ENCODE measurements at regions not wholly inside any gene's neighbourhood (a gene's known extent, or its start where the extent isn't known, plus 50 kb on each side); places are given as distances from the start of the nearest gene placed in this dataset.

DNA sequence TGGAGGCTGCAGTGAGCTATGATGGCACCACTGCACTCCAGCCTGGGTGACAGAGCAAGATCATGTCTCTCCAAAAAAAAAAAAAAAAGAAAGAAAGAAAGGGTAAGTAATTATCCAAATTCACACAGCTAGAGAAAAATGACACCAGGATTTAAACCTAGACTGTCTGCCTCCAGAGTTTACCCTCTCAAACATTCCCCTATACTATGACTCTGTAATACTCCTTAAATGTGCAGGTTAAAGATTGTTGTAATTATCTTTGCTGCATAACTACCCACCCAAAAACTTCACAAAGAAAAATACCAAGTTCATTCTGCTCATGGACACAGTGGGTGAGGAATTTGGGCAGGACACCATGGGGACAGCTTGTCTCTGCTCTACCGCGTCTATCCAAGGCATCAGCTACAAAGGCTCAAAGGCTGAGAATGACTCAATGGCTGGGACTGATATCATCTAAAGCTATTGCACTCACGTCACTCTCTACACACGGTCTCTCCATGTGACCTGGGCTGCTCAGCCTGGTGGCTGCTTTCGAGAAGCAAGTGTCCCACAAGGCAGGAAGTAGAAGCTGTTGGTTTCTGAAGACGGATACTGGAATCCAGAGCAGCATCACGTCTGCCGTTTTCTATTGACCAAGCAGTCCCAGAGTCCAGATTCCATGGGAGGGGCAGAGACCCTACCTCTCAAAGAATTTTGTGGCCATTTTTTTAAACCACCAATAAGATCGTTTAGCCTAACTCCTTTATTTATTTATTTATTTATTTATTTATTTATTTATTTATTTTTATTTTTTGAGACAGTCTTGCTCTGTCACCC, 185.7 kb upstream of the AUTS2 start:
- no peak for TF ChIP-seq TAF1 (IDR thresholded peaks at IDR 0.05; ENCODE audit: borderline replicate concordance, insufficient read depth, low read length)
- TF ChIP-seq POLR2AphosphoS5 (IDR thresholded peaks at IDR 0.05; ENCODE audit: low read depth, low read length) = no peak
- TF ChIP-seq, protein P1, sequence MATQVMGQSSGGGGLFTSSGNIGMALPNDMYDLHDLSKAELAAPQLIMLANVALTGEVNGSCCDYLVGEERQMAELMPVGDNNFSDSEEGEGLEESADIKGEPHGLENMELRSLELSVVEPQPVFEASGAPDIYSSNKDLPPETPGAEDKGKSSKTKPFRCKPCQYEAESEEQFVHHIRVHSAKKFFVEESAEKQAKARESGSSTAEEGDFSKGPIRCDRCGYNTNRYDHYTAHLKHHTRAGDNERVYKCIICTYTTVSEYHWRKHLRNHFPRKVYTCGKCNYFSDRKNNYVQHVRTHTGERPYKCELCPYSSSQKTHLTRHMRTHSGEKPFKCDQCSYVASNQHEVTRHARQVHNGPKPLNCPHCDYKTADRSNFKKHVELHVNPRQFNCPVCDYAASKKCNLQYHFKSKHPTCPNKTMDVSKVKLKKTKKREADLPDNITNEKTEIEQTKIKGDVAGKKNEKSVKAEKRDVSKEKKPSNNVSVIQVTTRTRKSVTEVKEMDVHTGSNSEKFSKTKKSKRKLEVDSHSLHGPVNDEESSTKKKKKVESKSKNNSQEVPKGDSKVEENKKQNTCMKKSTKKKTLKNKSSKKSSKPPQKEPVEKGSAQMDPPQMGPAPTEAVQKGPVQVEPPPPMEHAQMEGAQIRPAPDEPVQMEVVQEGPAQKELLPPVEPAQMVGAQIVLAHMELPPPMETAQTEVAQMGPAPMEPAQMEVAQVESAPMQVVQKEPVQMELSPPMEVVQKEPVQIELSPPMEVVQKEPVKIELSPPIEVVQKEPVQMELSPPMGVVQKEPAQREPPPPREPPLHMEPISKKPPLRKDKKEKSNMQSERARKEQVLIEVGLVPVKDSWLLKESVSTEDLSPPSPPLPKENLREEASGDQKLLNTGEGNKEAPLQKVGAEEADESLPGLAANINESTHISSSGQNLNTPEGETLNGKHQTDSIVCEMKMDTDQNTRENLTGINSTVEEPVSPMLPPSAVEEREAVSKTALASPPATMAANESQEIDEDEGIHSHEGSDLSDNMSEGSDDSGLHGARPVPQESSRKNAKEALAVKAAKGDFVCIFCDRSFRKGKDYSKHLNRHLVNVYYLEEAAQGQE (IDR thresholded peaks at IDR 0.05; ENCODE audit: insufficient read depth in 1 of 2, low read depth in 2 of 2, low read length in 2 of 2) = no peak
- TF ChIP-seq FOXP2 (optimal IDR thresholded peaks at IDR 0.05; ENCODE audit: borderline replicate concordance, extremely low read depth, extremely low read length, insufficient read depth) = no peak
- TF ChIP-seq SIN3A (IDR thresholded peaks at IDR 0.05; ENCODE audit: borderline replicate concordance, insufficient read depth, low read length) = no peak

Data from PFSK-1 (cell line).